WTC11 (cell line): ENCODE measurements at regions not wholly inside any gene's neighbourhood (a gene's known extent, or its start where the extent isn't known, plus 50 kb on each side); places are given as distances from the start of the nearest gene placed in this dataset.

Experiments
- ATF1 ChIP-seq: sonication (generic); formaldehyde crosslinking; IDR thresholded peaks from 2 replicates; pipeline ENCODE4 v1.8.1; 2023; ENCODE audit warnings: mild to moderate bottlenecking, moderate library complexity, missing genetic modification reagents
- CTCF ChIP-seq: fragments of 200-600 bp; IDR thresholded peaks from 2 replicates; pipeline ENCODE4 v1.8.0; 2022; ENCODE audit warnings: antibody characterized with exemption
- ETV6 ChIP-seq: sonication (generic); formaldehyde crosslinking; IDR thresholded peaks from 2 replicates; pipeline ENCODE4 v1.8.1; 2022; ENCODE audit warnings: mild to moderate bottlenecking, missing genetic modification reagents
- GRHL2 ChIP-seq: fragments of 250-450 bp; sonication (Bioruptor Pico); IDR thresholded peaks from 2 replicates; pipeline ENCODE4 v1.8.0; 2022; ENCODE audit warnings: mild to moderate bottlenecking, moderate library complexity; ENCODE audit not compliant: insufficient replicate concordance, severe bottlenecking
- TEAD4 ChIP-seq: sonication (generic); formaldehyde crosslinking; IDR thresholded peaks from 2 replicates; pipeline ENCODE4 v1.8.0; 2022; ENCODE audit warnings: mild to moderate bottlenecking, missing genetic modification reagents
- USF2 ChIP-seq: sonication (generic); formaldehyde crosslinking; IDR thresholded peaks from 2 replicates; pipeline ENCODE4 v1.8.1; 2023; ENCODE audit warnings: mild to moderate bottlenecking, missing genetic modification reagents, moderate library complexity
- TF ChIP-seq, protein P1 (sequence below): sonication (generic); formaldehyde crosslinking; IDR thresholded peaks from 2 replicates; pipeline ENCODE4 v1.8.0; 2023; ENCODE audit warnings: missing genetic modification reagents

- TF ChIP-seq TEAD4 (CRISPR knock-in tag): no peak
- no peak for TF ChIP-seq USF2 (CRISPR knock-in tag)
- TF ChIP-seq CTCF: no peak
- no peak for TF ChIP-seq ATF1 (CRISPR knock-in tag)
- TF ChIP-seq ETV6 (CRISPR knock-in tag): no peak
- no peak for TF ChIP-seq GRHL2 (CRISPR knock-in tag)
- TF ChIP-seq, protein P1, sequence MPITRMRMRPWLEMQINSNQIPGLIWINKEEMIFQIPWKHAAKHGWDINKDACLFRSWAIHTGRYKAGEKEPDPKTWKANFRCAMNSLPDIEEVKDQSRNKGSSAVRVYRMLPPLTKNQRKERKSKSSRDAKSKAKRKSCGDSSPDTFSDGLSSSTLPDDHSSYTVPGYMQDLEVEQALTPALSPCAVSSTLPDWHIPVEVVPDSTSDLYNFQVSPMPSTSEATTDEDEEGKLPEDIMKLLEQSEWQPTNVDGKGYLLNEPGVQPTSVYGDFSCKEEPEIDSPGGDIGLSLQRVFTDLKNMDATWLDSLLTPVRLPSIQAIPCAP (CRISPR knock-in tag): no peak
Observed at GRCh38 chr2:57685032-57685431, 361.6 kb upstream of the VRK2 start.
